Endothelial cell of umbilical vein (primary cell): ENCODE measurements at regions not wholly inside any gene's neighbourhood (a gene's known extent, or its start where the extent isn't known, plus 50 kb on each side); places are given as distances from the start of the nearest gene placed in this dataset.

ENCODE experiments used
- BruUV-seq: library from RNA; stranded (reverse); fragments of 400-500 nt; replicated peaks from 2 replicates; lab custom pipeline; 2021; lab: Mats Ljungman, UMichigan
- CTCF ChIA-PET: fragments of 300-600, 350-600 bp; sonication (Branson Sonifier 250); formaldehyde crosslinking; loops from one replicate; lab custom pipeline; 2021; ENCODE audit warnings: antibody characterized with exemption, inconsistent platforms; lab: Charles Lee
- POLR2A ChIA-PET: fragments of 300-600, 350-600 bp; sonication (Branson Sonifier 250); formaldehyde crosslinking; loops from one replicate; lab custom pipeline; 2021; ENCODE audit warnings: antibody characterized with exemption, inconsistent platforms; lab: Charles Lee
- DNase-seq: peaks from one replicate; pipeline ENCODE4 v3.0.0-alpha.2; 2011; ENCODE audit warnings: low read depth, low spot score
- FAIRE-seq: peaks from 2 replicates; lab custom pipeline; 2011; peaks lifted over from hg19 to GRCh38; lab: Jason Lieb, UNC
- H2AFZ ChIP-seq: 2 replicates; pipeline ENCODE4 v1.6.0; 2012; ENCODE audit warnings: low read depth, low read length, control low read depth, inconsistent platforms
- H3K27ac ChIP-seq: 2 replicates; pipeline ENCODE4 v1.5.1; 2011; ENCODE audit warnings: low read depth, mild to moderate bottlenecking, control low read depth, low read length, moderate library complexity; ENCODE audit not compliant: insufficient read depth
- H3K27me3 ChIP-seq, 2 experiments: 2 replicates each; pipeline versions ENCODE4 v1.6.0 to v1.6.1; 2011; ENCODE audit warnings: low read length in 2 of 2, mixed read lengths in 1 of 2; ENCODE audit not compliant: control insufficient read depth in 2 of 2, insufficient read depth in 2 of 2
- H3K36me3 ChIP-seq, 2 experiments: 2 replicates in 1 of 2; 3 replicates in 1 of 2; pipeline ENCODE4 v1.5.1; 2011; ENCODE audit warnings: low read length in 2 of 2, mild to moderate bottlenecking in 1 of 2, moderate library complexity in 1 of 2; ENCODE audit not compliant: control insufficient read depth in 2 of 2, insufficient read depth in 2 of 2; ENCODE audit errors: extremely low read depth in 1 of 2
- H3K4me1 ChIP-seq: 3 replicates; pipeline ENCODE4 v1.5.1; 2011; ENCODE audit warnings: mild to moderate bottlenecking, low read length; ENCODE audit not compliant: control insufficient read depth, insufficient read depth; ENCODE audit errors: extremely low read depth
- H3K4me2 ChIP-seq: 2 replicates; pipeline ENCODE4 v1.6.1; 2011; ENCODE audit warnings: low read length, control low read depth, mixed read lengths; ENCODE audit not compliant: insufficient read depth
- H3K4me3 ChIP-seq, 3 experiments: fragments of 200-600 bp in 1 of 3; sonication (generic), shearing (Covaris generic) in 1 of 3; replicated peaks in 1 of 3; 2 replicates each; pipeline ENCODE4 v1.5.1; 2011 to 2016; ENCODE audit warnings: control low read depth in 3 of 3, low read length in 3 of 3, mild to moderate bottlenecking in 2 of 3, inconsistent platforms in 1 of 3, low read depth in 1 of 3, moderate library complexity in 1 of 3; ENCODE audit not compliant: insufficient read depth in 1 of 3
- H3K79me2 ChIP-seq: 2 replicates; pipeline ENCODE4 v1.6.0; 2012; ENCODE audit warnings: low read length, inconsistent platforms; ENCODE audit not compliant: control insufficient read depth, insufficient read depth
- H3K9ac ChIP-seq: replicated peaks from 2 replicates; pipeline ENCODE3; 2011; ENCODE audit warnings: low read length, control low read depth; ENCODE audit not compliant: insufficient read depth; ENCODE audit errors: extremely low read depth
- H3K9me1 ChIP-seq: replicated peaks from 3 replicates; pipeline ENCODE4 v1.6.0; 2011; ENCODE audit warnings: mild to moderate bottlenecking, low read length; ENCODE audit not compliant: control insufficient read depth, insufficient read depth; ENCODE audit errors: extremely low read depth
- H3K9me3 ChIP-seq: replicated peaks from 2 replicates; pipeline ENCODE4 v1.5.1; 2012; ENCODE audit warnings: low read length, inconsistent platforms; ENCODE audit not compliant: control insufficient read depth, insufficient read depth
- H4K20me1 ChIP-seq: replicated peaks from 2 replicates; pipeline ENCODE3; 2011; ENCODE audit warnings: mild to moderate bottlenecking, low read length; ENCODE audit not compliant: control insufficient read depth, insufficient read depth; ENCODE audit errors: extremely low read depth
- CTCF ChIP-seq, 2 donors: IDR thresholded peaks; 1 replicate in 1 of 2; 2 replicates in 1 of 2; pipeline ENCODE4 v1.5.1; 2011; ENCODE audit warnings: low read length in 2 of 2, mild to moderate bottlenecking in 2 of 2, moderate library complexity in 2 of 2, control low read depth in 1 of 2, inconsistent platforms in 1 of 2, low read depth in 1 of 2; ENCODE audit not compliant: insufficient read depth in 1 of 2; ENCODE audit errors: extremely low read depth in 1 of 2
- EZH2 ChIP-seq: IDR thresholded peaks from 2 replicates; pipeline ENCODE4 v1.6.1; 2012; ENCODE audit warnings: borderline replicate concordance, low read depth, mild to moderate bottlenecking, moderate library complexity, low read length, inconsistent platforms; ENCODE audit not compliant: severe bottlenecking
- FOS ChIP-seq: IDR thresholded peaks from 2 replicates; pipeline ENCODE4 v1.6.1; 2011; ENCODE audit warnings: mild to moderate bottlenecking, low read length, moderate library complexity, borderline replicate concordance; ENCODE audit not compliant: insufficient read depth
- GATA2 ChIP-seq: IDR thresholded peaks from 2 replicates; pipeline ENCODE4 v1.7.0; 2011; ENCODE audit warnings: low read depth, mild to moderate bottlenecking, moderate library complexity, mixed read lengths, low read length; ENCODE audit not compliant: insufficient read length, insufficient read depth
- JUN ChIP-seq: IDR thresholded peaks from 2 replicates; pipeline ENCODE4 v1.6.1; 2011; ENCODE audit warnings: borderline replicate concordance, low read depth; ENCODE audit not compliant: insufficient read length, insufficient read depth
- MAX ChIP-seq: IDR thresholded peaks from 2 replicates; pipeline ENCODE4 v1.6.1; 2011; ENCODE audit not compliant: insufficient read depth, insufficient read length
- MYC ChIP-seq: IDR thresholded peaks from one replicate; pipeline ENCODE4 v1.6.1; 2011; ENCODE audit warnings: mild to moderate bottlenecking, low read depth, low read length
- POLR2A ChIP-seq: IDR thresholded peaks from 2 replicates; pipeline ENCODE4 v1.6.1; 2012; ENCODE audit warnings: low read depth, mild to moderate bottlenecking, control low read depth, low read length
- POLR2AphosphoS5 ChIP-seq: IDR thresholded peaks from 2 replicates; pipeline ENCODE4 v1.6.1; 2012; ENCODE audit warnings: low read depth, mild to moderate bottlenecking, control low read depth, low read length, moderate library complexity; ENCODE audit not compliant: insufficient read depth
- dilution Hi-C: fragments of 300-500 bp; cut with MboI; formaldehyde crosslinking; loops from one replicate; pipeline ENCODE4 v1.15.0; 2019; ENCODE audit warnings: low sequenced_read_pairs; ENCODE audit not compliant: extremely low pct_ligation_motif_present
- intact Hi-C: fragments of 100-400 bp; cut with micrococcal nuclease; formaldehyde crosslinking; loops from one replicate; pipeline ENCODE4 v1.10.0; 2022

- Histone ChIP-seq H3K9me1 (no peaks in the 10 kb centered on the region), H3K4me1 (no peaks in the 10 kb centered on the region), H2AFZ (no peak overlapping the region), H3K9me3 (no peaks in the 10 kb centered on the region), H3K9ac (no peak overlapping the region), H3K36me3 (no peaks in the 10 kb centered on the region), H3K79me2 (no peaks in the 10 kb centered on the region), H4K20me1 (no peaks in the 10 kb centered on the region), H3K4me2 (no peak overlapping the region), H3K4me3 (no peak overlapping the region), H3K27ac (no peak overlapping the region), H3K27me3 (no peaks in the 10 kb centered on the region)
- TF ChIP-seq MYC (no peak), EZH2 (no peak), POLR2A (no peak), POLR2AphosphoS5 (no peak), CTCF (IDR thresholded peaks at IDR 0.05; ENCODE audit: extremely low read depth in 1 of 2, insufficient read depth in 1 of 2, low read depth in 1 of 2, low read length in 2 of 2) (no peak), GATA2 (no peak), FOS (no peak), MAX (no peak), JUN (no peak)
- no peak for FAIRE-seq
- ChIA-PET POLR2A (no interaction called here), CTCF (no interaction called here)
- BruUV-seq = no TSS peak
- no peak for DNase-seq
- intact Hi-C loops (no loop called here), dilution Hi-C loops (no loop called here)
These were observed 373.1 kb upstream of the USP24 start for GRCh38 chr1:55588309-55588708.
